IPS-18a (cell line): ENCODE measurements at regions not wholly inside any gene's neighbourhood (a gene's known extent, or its start where the extent isn't known, plus 50 kb on each side); places are given as distances from the start of the nearest gene placed in this dataset.

ENCODE experiments used
- H3K27ac ChIP-seq: one replicate; pipeline ENCODE4 v1.5.1; 2013; ENCODE audit warnings: low read length
- H3K27me3 ChIP-seq: one replicate; pipeline ENCODE4 v1.6.1; 2013; ENCODE audit warnings: mild to moderate bottlenecking, low read length; ENCODE audit not compliant: control insufficient read depth, insufficient read depth
- H3K36me3 ChIP-seq: one replicate; pipeline ENCODE4 v1.6.1; 2013; ENCODE audit warnings: low read depth, low read length; ENCODE audit not compliant: control insufficient read depth
- H3K4me1 ChIP-seq: one replicate; pipeline ENCODE4 v1.6.1; 2013; ENCODE audit warnings: low read depth, low read length; ENCODE audit not compliant: control insufficient read depth
- H3K4me3 ChIP-seq: one replicate; pipeline ENCODE4 v1.5.1; 2013; ENCODE audit warnings: low read length
- H3K9ac ChIP-seq: one replicate; pipeline ENCODE4 v1.6.1; 2013; ENCODE audit warnings: mild to moderate bottlenecking, low read length, moderate library complexity
- H3K9me3 ChIP-seq: one replicate; pipeline ENCODE4 v1.6.1; 2013; ENCODE audit warnings: low read depth, low read length; ENCODE audit not compliant: control insufficient read depth

- Histone ChIP-seq H3K27me3 (no peaks in the 10 kb centered on the region), H3K27ac (no peak overlapping the region), H3K9ac (no peak overlapping the region), H3K36me3 (no peaks in the 10 kb centered on the region), H3K4me3 (no peak overlapping the region), H3K9me3 (peaks cover 3% of the 10 kb centered on the region), H3K4me1 (no peaks in the 10 kb centered on the region)
These were observed 123.3 kb downstream of the USP46 start for GRCh38 chr4:52535793-52536192.
